ENCODE measurements at regions not wholly inside any gene's neighbourhood (a gene's known extent, or its start where the extent isn't known, plus 50 kb on each side); places are given as distances from the start of the nearest gene placed in this dataset.

- DNase-seq: no peak
Measured at GRCh38 chr5:18811661-18812060, 1176.3 kb downstream of the CDH18 start.

GRCh38 chr5:18828351-18828750 is 1159.6 kb downstream of the CDH18 start:
- no peak for DNase-seq

GRCh38 chr5:18829539-18829938 is 1158.5 kb downstream of the CDH18 start:
- DNase-seq: no peak

- DNase-seq: no peak
Measured at GRCh38 chr5:18850216-18850615, 1137.8 kb downstream of the CDH18 start.

DNA sequence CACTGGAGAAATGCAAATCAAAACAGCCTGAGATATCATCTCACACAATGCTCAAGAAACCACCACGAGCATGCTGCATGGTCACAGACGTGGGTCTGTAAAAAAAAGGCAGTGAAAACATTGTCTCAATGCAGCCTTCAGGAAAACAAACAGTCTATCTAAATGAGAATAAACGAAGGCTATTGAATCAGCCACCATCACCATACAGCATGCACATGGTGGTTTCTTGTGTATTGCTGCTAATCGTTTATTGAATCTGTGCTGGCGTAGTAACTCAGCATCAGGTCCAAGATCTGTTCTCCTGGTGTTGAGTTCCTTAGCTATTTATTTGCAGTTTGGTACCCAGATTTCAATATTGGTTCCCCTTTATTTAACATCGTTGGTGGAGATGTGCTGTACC is 1115.0 kb downstream of the CDH18 start:
- no peak for DNase-seq

GRCh38 chr5:18876565-18876964 is 1111.4 kb downstream of the CDH18 start:
- DNase-seq: no peak

GRCh38 chr5:18881615-18882014 is 1106.4 kb downstream of the CDH18 start:
- no peak for DNase-seq

GRCh38 chr5:18882154-18882553 is 1105.8 kb downstream of the CDH18 start:
- DNase-seq: peak; percentile 44

DNA sequence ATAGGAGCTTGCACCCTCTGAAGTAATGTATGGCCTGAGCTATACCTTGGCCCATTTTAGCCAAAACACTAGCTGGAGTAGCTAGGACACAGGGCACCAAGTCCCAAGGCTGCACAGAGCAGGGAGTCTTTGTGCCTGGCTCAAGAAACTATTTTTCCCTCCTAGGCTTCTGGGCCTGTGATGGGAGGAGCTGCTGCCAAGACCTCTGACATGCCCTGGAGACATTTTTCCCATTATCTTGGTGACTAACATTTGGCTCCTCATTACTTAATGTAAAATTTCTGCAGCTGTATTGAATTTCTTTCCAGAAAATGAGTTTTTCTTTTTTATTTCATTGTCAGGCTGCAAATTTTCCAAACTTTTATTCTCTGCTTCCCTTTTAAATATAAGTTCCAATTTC is 1099.2 kb downstream of the CDH18 start:
- no peak for DNase-seq

GRCh38 chr5:18900644-18901043 is 1087.4 kb downstream of the CDH18 start:
- no peak for DNase-seq

- no peak for DNase-seq
Measured at GRCh38 chr5:18920966-18921365, 1067.0 kb downstream of the CDH18 start.

GRCh38 chr5:18932081-18932480 is 1055.9 kb downstream of the CDH18 start:
- DNase-seq: no peak

DNA sequence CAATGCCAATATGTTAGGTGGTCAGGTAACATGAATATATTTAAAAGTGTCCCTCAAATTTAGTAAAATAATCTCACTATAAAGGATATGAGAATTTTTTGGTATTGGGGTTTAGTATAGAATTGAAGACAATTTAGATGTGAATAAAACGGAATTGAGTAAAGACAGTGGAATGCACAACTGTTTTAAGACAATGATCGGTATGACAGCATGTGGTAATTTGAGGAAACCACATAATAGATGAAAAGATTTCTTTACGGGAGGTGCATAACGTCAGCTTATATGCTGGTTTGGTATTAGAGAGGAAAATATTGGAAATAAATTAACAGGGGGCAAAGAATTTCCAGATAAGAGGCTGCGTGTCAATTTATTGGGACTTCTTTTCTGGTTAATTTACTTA is 1043.2 kb downstream of the CDH18 start:
- no peak for DNase-seq

- DNase-seq: no peak
Measured at GRCh38 chr5:18954239-18954638, 1033.8 kb downstream of the CDH18 start.

DNA sequence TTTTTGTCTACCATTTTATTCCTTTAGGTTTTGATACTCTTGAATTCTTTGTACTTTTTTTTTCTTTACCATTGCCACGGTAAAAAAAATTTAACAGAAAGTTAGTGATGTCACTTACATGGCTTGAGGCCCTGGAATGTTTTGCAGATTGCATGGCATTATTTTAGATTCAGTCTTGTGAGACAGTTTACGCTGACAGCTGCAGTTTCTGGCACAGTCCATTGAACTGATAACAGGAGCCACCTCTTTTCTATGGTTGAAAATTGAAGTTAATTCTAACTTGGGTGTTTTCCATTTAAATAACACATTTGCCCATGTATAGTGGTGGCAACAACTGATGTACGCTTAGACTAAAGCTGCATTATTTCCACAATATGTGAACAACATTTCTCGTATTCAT is 1028.5 kb downstream of the CDH18 start:
- no peak for DNase-seq

GRCh38 chr5:18961234-18961633 is 1026.8 kb downstream of the CDH18 start:
- DNase-seq: no peak

GRCh38 chr5:18965893-18966292 is 1022.1 kb downstream of the CDH18 start:
- DNase-seq: no peak

- no peak for DNase-seq
Measured at GRCh38 chr5:18967637-18968036, 1020.4 kb downstream of the CDH18 start.

DNA sequence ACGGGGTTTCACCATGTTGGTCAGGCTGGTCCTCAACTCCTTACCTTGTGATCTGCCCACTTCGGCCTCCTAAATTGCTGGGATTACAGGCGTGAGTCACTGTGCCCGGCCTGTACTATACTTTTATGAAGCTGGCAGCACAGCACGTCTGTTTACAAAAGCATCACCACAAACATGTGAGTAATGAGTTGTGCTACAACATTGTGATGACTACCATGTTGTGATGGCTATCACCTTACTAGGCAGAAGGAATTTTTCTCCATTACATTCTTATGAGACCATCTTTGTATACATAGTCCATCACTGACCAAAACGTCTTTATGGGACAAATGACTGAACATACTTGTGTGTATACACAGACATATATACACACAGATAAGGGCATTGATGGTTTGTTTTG is 1019.0 kb downstream of the CDH18 start:
- DNase-seq: no peak

GRCh38 chr5:18970000-18970399 is 1018.0 kb downstream of the CDH18 start:
- no peak for DNase-seq

DNA sequence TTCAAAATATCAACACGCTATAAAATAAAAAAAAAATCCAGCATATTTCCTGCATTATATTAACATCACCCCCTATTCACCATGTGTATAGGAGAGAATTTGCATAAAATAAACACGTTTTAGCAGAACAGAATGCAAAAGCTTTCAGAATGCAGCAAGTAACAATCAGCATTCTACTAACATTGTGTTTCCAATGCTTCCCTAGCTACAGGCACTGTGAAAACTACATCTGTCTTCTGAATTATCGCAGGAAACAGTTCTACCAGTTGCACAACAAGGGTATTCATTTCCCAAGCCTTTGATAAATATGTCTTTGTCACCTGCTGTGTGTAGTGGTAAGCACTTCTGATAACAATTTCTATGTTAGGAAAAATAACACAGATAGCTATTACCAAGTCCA is 1015.8 kb downstream of the CDH18 start:
- no peak for DNase-seq

DNA sequence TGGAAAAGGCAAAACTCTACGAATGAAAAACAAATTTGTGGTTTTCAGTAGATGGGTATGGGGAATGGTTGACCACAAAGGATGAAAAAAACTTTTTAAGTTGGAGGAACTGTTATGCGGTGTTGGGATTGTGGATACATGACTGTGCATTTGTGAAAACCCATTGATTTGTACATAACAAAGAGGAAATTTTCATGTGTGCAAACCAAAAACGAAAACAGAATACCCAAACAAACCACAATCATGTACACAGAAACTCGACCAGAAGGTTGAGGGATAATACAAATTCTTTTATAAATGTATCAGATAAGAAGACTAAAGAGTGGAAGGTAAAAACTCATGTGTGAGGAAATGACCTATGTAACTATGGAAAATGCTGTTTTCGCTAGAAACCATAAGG is 1012.4 kb downstream of the CDH18 start:
- no peak for DNase-seq

- no peak for DNase-seq
Measured at GRCh38 chr5:18977880-18978279, 1010.1 kb downstream of the CDH18 start.

- no peak for DNase-seq
Measured at GRCh38 chr5:18984559-18985080, 1003.4 kb downstream of the CDH18 start.

DNA sequence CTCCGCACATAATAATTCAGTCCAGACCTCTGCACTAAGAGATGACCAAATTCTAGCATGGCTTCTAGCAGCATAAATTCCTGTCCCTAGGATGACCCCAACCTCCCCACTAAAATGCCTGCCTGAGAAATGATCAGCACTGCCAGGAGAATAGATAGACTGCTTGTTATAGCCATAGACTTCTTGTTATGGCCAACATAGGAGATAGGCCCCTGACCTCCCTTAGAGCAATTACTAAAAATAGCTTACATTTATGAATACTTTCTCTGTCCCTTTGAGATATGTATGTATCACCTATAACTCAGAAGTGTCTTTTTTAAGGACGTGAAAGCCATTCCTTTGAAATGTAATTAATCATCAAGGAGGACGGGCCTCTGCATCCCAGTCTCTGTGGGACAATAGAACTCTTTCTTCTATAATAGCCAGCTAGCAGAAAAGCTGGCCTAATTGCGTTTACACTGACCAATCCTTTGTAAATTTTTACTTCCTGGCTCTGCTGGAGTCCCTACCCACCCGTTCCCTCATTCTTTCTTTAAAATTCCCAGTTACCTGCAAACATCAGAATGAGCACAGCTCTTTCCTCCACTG is 1002.7 kb downstream of the CDH18 start:
- peak; percentile 97 for DNase-seq

GRCh38 chr5:18987101-18987500 is 1000.9 kb downstream of the CDH18 start:
- no peak for DNase-seq

All from NCI-H748 treated with DMSO at 0.1 percent for 48 hours (cell line).